WERI-Rb-1 (cell line): ENCODE measurements at regions not wholly inside any gene's neighbourhood (a gene's known extent, or its start where the extent isn't known, plus 50 kb on each side); places are given as distances from the start of the nearest gene placed in this dataset.
A peak's percentile ranks its signal among the peaks of the same experiment; 100 is the strongest.

Source experiments
- DNase-seq: peaks from one replicate; pipeline ENCODE4 v3.0.0-alpha.2; 2020
- H3K27ac ChIP-seq: fragments of 250-450 bp; sonication (Bioruptor Pico); 2 replicates; pipeline ENCODE4 v1.5.1; 2020; ENCODE audit warnings: mild to moderate bottlenecking, moderate library complexity
- H3K27me3 ChIP-seq: fragments of 250-450 bp; sonication (Bioruptor Pico); 2 replicates; pipeline ENCODE4 v1.5.1; 2021; ENCODE audit warnings: mild to moderate bottlenecking, low read depth, moderate library complexity; ENCODE audit not compliant: insufficient read depth, severe bottlenecking
- H3K36me3 ChIP-seq: fragments of 250-450 bp; sonication (Bioruptor Pico); 2 replicates; pipeline ENCODE4 v1.5.1; 2020; ENCODE audit warnings: mild to moderate bottlenecking, moderate library complexity
- H3K4me3 ChIP-seq: 2 replicates; pipeline ENCODE4 v1.5.1; 2011; ENCODE audit warnings: low read depth, mild to moderate bottlenecking, control low read depth, low read length
- H3K9me3 ChIP-seq: fragments of 250-450 bp; sonication (Bioruptor Pico); 2 replicates; pipeline ENCODE4 v1.5.1; 2021; ENCODE audit warnings: mild to moderate bottlenecking, moderate library complexity; ENCODE audit not compliant: severe bottlenecking
- CTCF ChIP-seq: IDR thresholded peaks from 2 replicates; pipeline ENCODE4 v1.5.1; 2011; ENCODE audit warnings: low read depth, mild to moderate bottlenecking, control low read depth, inconsistent platforms, low read length

GRCh38 chr5:25349746-25350145, 705.0 kb upstream of the CDH10 start:
- DNase-seq: no peak
- no peak for TF ChIP-seq CTCF
- H3K27ac ChIP-seq: no peak overlapping the region
- no peak overlapping the region for H3K4me3 ChIP-seq
- H3K27me3 ChIP-seq: no peaks in the 10 kb centered on the region
- no peaks in the 10 kb centered on the region for H3K36me3 ChIP-seq
- no peaks in the 10 kb centered on the region for H3K9me3 ChIP-seq

- Histone ChIP-seq H3K27me3 (no peaks in the 10 kb centered on the region), H3K36me3 (no peaks in the 10 kb centered on the region), H3K9me3 (no peaks in the 10 kb centered on the region), H3K4me3 (no peak overlapping the region), H3K27ac (no peak overlapping the region)
- DNase-seq: no peak
- no peak for TF ChIP-seq CTCF
These were observed 700.5 kb upstream of the CDH10 start for GRCh38 chr5:25345240-25345771.

- no peak for DNase-seq
- TF ChIP-seq CTCF: no peak
- Histone ChIP-seq H3K9me3 (no peaks in the 10 kb centered on the region), H3K27ac (no peak overlapping the region), H3K27me3 (no peaks in the 10 kb centered on the region), H3K4me3 (no peak overlapping the region), H3K36me3 (no peaks in the 10 kb centered on the region)
These were observed 694.8 kb upstream of the CDH10 start for GRCh38 chr5:25339541-25339940.

GRCh38 chr5:25334350-25334749, 689.6 kb upstream of the CDH10 start:
- no peaks in the 10 kb centered on the region for H3K9me3 ChIP-seq
- H3K27me3 ChIP-seq: no peaks in the 10 kb centered on the region
- TF ChIP-seq CTCF: no peak
- H3K27ac ChIP-seq: no peak overlapping the region
- no peaks in the 10 kb centered on the region for H3K36me3 ChIP-seq
- no peak overlapping the region for H3K4me3 ChIP-seq
- peak; percentile 72 for DNase-seq

GRCh38 chr5:25330721-25331120, 685.9 kb upstream of the CDH10 start:
- Histone ChIP-seq H3K27me3 (no peaks in the 10 kb centered on the region), H3K27ac (no peak overlapping the region), H3K4me3 (no peak overlapping the region), H3K36me3 (no peaks in the 10 kb centered on the region), H3K9me3 (no peaks in the 10 kb centered on the region)
- no peak for TF ChIP-seq CTCF
- no peak for DNase-seq

- no peaks in the 10 kb centered on the region for H3K9me3 ChIP-seq
- H3K27me3 ChIP-seq: no peaks in the 10 kb centered on the region
- no peak for TF ChIP-seq CTCF
- DNase-seq: no peak
- no peaks in the 10 kb centered on the region for H3K36me3 ChIP-seq
- H3K4me3 ChIP-seq: no peak overlapping the region
- no peak overlapping the region for H3K27ac ChIP-seq
These were observed 682.4 kb upstream of the CDH10 start for GRCh38 chr5:25327172-25327571.
